ENCODE measurements at regions not wholly inside any gene's neighbourhood (a gene's known extent, or its start where the extent isn't known, plus 50 kb on each side); places are given as distances from the start of the nearest gene placed in this dataset.

DNA sequence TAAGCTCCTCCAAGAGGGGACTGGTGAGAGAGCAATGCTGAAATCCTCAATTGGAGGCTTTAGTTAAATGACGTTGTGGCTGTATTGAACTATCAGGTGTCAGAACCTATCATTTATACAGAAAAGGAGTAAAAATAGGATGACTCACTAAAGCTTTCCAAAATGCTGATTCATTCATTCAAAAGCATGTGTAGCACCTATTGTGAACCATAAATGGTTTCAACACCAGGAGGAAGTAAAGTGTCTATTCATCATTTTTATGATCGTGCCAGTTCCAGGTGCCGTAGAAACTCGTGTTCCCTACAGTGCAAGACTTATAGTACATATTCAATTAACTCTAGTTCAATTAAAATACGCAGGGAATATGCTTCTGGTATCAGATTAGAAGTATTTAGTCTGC lies 66.5 kb upstream of the ARRDC4 start:
- DNase-seq (no peak), ATAC-seq (ENCODE audit: insufficient read depth, low FRiP score) (no peak)
- Histone ChIP-seq H3K27ac (ENCODE audit: low read depth in 1 of 2, low read length in 1 of 2) (no peak overlapping the region), H3K9ac (ENCODE audit: insufficient read depth in 1 of 2, low read length in 2 of 2) (no peak overlapping the region), H3K36me3 (ENCODE audit: control insufficient read depth in 4 of 4, insufficient read depth in 4 of 4, low read length in 4 of 4) (no peaks in the 10 kb centered on the region), H3K4me1 (ENCODE audit: control insufficient read depth in 5 of 5, insufficient read depth in 5 of 5, low read length in 5 of 5) (no peaks in the 10 kb centered on the region), H3K9me3 (ENCODE audit: control insufficient read depth in 4 of 4, insufficient read depth in 3 of 4, low read length in 3 of 4) (peaks cover 0 to 2% (median 0%) of the 10 kb centered on the region in 4 donors), H3K27me3 (ENCODE audit: control insufficient read depth in 3 of 3, insufficient read depth in 3 of 3, low read length in 2 of 3) (no peaks in the 10 kb centered on the region), H3K4me3 (no peak overlapping the region)
- no peak for TF ChIP-seq CTCF (IDR thresholded peaks at IDR 0.05; ENCODE audit: control extremely low read depth, extremely low read depth)
- 33 to 38% methylated on average over 5 of the region's 5 CpGs for WGBS, 2 donors

GRCh38 chr15:97899981-97900380 lies 60.5 kb upstream of the ARRDC4 start:
- H3K4me3 ChIP-seq, result no peak overlapping the region
- no peak overlapping the region for H3K9ac ChIP-seq (ENCODE audit: insufficient read depth in 1 of 2, low read length in 2 of 2)
- no peaks in the 10 kb centered on the region for H3K36me3 ChIP-seq (ENCODE audit: control insufficient read depth in 4 of 4, insufficient read depth in 4 of 4, low read length in 4 of 4)
- DNase-seq, result no peak
- no peak for TF ChIP-seq CTCF (IDR thresholded peaks at IDR 0.05; ENCODE audit: control extremely low read depth, extremely low read depth)
- no peak for ATAC-seq (ENCODE audit: insufficient read depth, low FRiP score)
- WGBS, 2 donors, result 51 to 75% methylated on average over 5 of the region's 5 CpGs
- H3K4me1 ChIP-seq (ENCODE audit: control insufficient read depth in 5 of 5, insufficient read depth in 5 of 5, low read length in 5 of 5), result peaks cover 0 to 4% (median 0%) of the 10 kb centered on the region in 5 donors
- peaks cover 0 to 2% (median 0%) of the 10 kb centered on the region in 4 donors for H3K9me3 ChIP-seq (ENCODE audit: control insufficient read depth in 4 of 4, insufficient read depth in 3 of 4, low read length in 3 of 4)
- H3K27ac ChIP-seq (ENCODE audit: low read depth in 1 of 2, low read length in 1 of 2), result no peak overlapping the region
- H3K27me3 ChIP-seq (ENCODE audit: control insufficient read depth in 3 of 3, insufficient read depth in 3 of 3, low read length in 2 of 3), result peaks cover 0 to 14% (median 3%) of the 10 kb centered on the region in 3 donors

DNA sequence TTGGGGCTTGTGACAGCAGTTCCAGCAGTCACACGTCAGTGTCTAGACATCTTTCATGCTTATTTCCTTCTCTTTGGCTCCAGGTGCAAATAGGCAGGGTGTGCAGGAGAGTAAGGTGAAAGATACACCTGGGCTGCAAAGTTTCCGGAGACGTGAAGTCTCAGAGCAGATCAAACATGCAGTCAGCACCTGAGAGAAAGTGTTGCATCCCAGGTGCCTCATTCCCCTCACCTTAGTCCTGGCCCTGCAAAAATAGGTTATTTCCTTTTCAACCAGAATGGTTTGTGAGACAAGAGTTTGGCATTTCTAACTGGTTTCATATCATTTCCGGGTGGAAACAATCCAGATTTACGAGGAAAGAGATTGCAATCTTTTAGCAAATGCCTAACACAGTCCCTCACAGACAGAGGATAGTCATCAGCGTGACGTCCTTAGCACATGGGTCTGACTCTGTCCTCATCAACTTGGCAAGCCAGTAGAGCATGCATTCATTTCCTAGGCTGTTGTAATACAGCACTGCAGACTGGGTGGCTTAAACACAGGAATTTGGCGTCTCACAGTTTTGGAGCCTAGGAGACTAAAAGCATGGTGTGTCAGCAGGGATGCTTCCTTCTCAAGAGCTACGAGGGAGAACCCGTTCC lies 58.2 kb upstream of the ARRDC4 start:
- Histone ChIP-seq H3K27me3 (ENCODE audit: control insufficient read depth in 3 of 3, insufficient read depth in 3 of 3, low read length in 2 of 3) (peaks cover 0 to 17% (median 12%) of the 10 kb centered on the region in 3 donors), H3K4me3 (no peak overlapping the region), H3K27ac (ENCODE audit: low read depth in 1 of 2, low read length in 1 of 2) (no peak overlapping the region), H3K36me3 (ENCODE audit: control insufficient read depth in 4 of 4, insufficient read depth in 4 of 4, low read length in 4 of 4) (no peaks in the 10 kb centered on the region), H3K9ac (ENCODE audit: insufficient read depth in 1 of 2, low read length in 2 of 2) (no peak overlapping the region), H3K9me3 (ENCODE audit: control insufficient read depth in 4 of 4, insufficient read depth in 3 of 4, low read length in 3 of 4) (no peaks in the 10 kb centered on the region), H3K4me1 (ENCODE audit: control insufficient read depth in 5 of 5, insufficient read depth in 5 of 5, low read length in 5 of 5) (peaks cover 0 to 4% (median 0%) of the 10 kb centered on the region in 5 donors)
- no peak for TF ChIP-seq CTCF (IDR thresholded peaks at IDR 0.05; ENCODE audit: control extremely low read depth, extremely low read depth)
- no peak for ATAC-seq (ENCODE audit: insufficient read depth, low FRiP score)
- no peak for DNase-seq
- 55 to 69% methylated on average over 10 of the region's 10 CpGs for WGBS, 2 donors

GRCh38 chr15:97903560-97903959 lies 56.9 kb upstream of the ARRDC4 start:
- H3K27ac ChIP-seq (ENCODE audit: low read depth in 1 of 2, low read length in 1 of 2), result no peak overlapping the region
- H3K9me3 ChIP-seq (ENCODE audit: control insufficient read depth in 4 of 4, insufficient read depth in 3 of 4, low read length in 3 of 4), result no peaks in the 10 kb centered on the region
- H3K4me3 ChIP-seq, result no peak overlapping the region
- no peak for TF ChIP-seq CTCF (IDR thresholded peaks at IDR 0.05; ENCODE audit: control extremely low read depth, extremely low read depth)
- peaks cover 0 to 17% (median 13%) of the 10 kb centered on the region in 3 donors for H3K27me3 ChIP-seq (ENCODE audit: control insufficient read depth in 3 of 3, insufficient read depth in 3 of 3, low read length in 2 of 3)
- H3K36me3 ChIP-seq (ENCODE audit: control insufficient read depth in 4 of 4, insufficient read depth in 4 of 4, low read length in 4 of 4), result no peaks in the 10 kb centered on the region
- 67 to 80% methylated on average over 3 of the region's 3 CpGs for WGBS, 2 donors
- DNase-seq (no peak), ATAC-seq (ENCODE audit: insufficient read depth, low FRiP score) (no peak)
- H3K4me1 ChIP-seq (ENCODE audit: control insufficient read depth in 5 of 5, insufficient read depth in 5 of 5, low read length in 5 of 5), result peaks cover 0 to 4% (median 0%) of the 10 kb centered on the region in 5 donors
- no peak overlapping the region for H3K9ac ChIP-seq (ENCODE audit: insufficient read depth in 1 of 2, low read length in 2 of 2)

Data from lung (tissue), 11 donors.